Heart right ventricle (tissue), 16 donors: ENCODE measurements at regions not wholly inside any gene's neighbourhood (a gene's known extent, or its start where the extent isn't known, plus 50 kb on each side); places are given as distances from the start of the nearest gene placed in this dataset.

ENCODE experiments used
- ATAC-seq, 8 donors: fragments of 200-7000 bp; cut with Tn5 transposase; one replicate each; pipeline ENCODE4 v1.9.1; 2020; ENCODE audit warnings: mild to moderate bottlenecking in 8 of 8, moderate library complexity in 8 of 8, moderate number of reproducible peaks in 1 of 8
- DNase-seq, 2 donors: peaks; one replicate each; pipeline ENCODE4 v3.0.0-alpha.2; 2020
- H3K27ac ChIP-seq, 10 donors: fragments of 200-600 bp; sonication (generic) in 2 of 10; one replicate each; pipeline versions ENCODE4 v1.5.0 to v1.8.0; 2020 to 2022; ENCODE audit warnings: mild to moderate bottlenecking in 3 of 10
- H3K27me3 ChIP-seq, 7 donors: fragments of 200-600 bp; one replicate each; pipeline ENCODE4 v1.8.0; 2021 to 2022; ENCODE audit warnings: mild to moderate bottlenecking in 2 of 7
- H3K36me3 ChIP-seq, 9 donors: fragments of 200-600 bp; sonication (generic) in 1 of 9; one replicate each; pipeline versions ENCODE4 v1.5.0 to v1.8.0; 2020 to 2022; ENCODE audit warnings: mild to moderate bottlenecking in 2 of 9
- H3K4me1 ChIP-seq, 9 donors: fragments of 200-600 bp; sonication (generic) in 1 of 9; one replicate each; pipeline versions ENCODE4 v1.5.0 to v1.8.0; 2020 to 2022; ENCODE audit warnings: mild to moderate bottlenecking in 4 of 9
- H3K4me3 ChIP-seq, 10 donors: fragments of 200-600 bp; sonication (generic) in 2 of 10; one replicate each; pipeline versions ENCODE4 v1.5.0 to v1.8.0; 2020 to 2022; ENCODE audit warnings: mild to moderate bottlenecking in 7 of 10, moderate library complexity in 2 of 10
- H3K9me3 ChIP-seq, 11 donors: fragments of 200-600 bp in 10 of 11; sonication (generic) in 2 of 11; one replicate each; pipeline versions ENCODE4 v1.5.0 to v1.8.0; 2013 to 2022; ENCODE audit warnings: mild to moderate bottlenecking in 2 of 11, control low read depth in 1 of 11, moderate library complexity in 1 of 11
- WGBS, 2 donors: extraction: QIAGEN DNeasy Blood & Tissue Kit; methylation state at CpG; one replicate each; pipeline ENCODE4 v1.1.7; 2013; ENCODE audit warnings: inconsistent platforms in 1 of 2; 5-methylcytosine and 5-hydroxymethylcytosine counted together
- intact Hi-C, 10 donors: fragments of 100-400 bp; cut with DNase I; formaldehyde crosslinking; loops; one replicate each; pipeline versions ENCODE4 v1.11.1 to v1.14.2; 2022
- TF ChIP-seq, protein P1 (sequence below), 9 donors: fragments of 200-600 bp; sonication (generic) in 2 of 9; IDR thresholded peaks; one replicate each; pipeline versions ENCODE4 v1.5.0 to v1.8.0; 2021 to 2022; ENCODE audit warnings: antibody characterized with exemption in 9 of 9, mild to moderate bottlenecking in 5 of 9, moderate library complexity in 1 of 9
- donor health status: Arrhythmogenic right ventricular cardiomyopathy.
- donor health status: ischemic (EF 13 %, LVEDD 7.1; RV severe dilation, severe dysfunction).
- donor health status: healthy with polysubstance abuse.
- donor health status: DM: no; HTN: yes; CAD: no.
- donor health status: DM: no; HTN: no; CAD: no.
- donor health status: ischemic (EF 25% LVEDD 6.9; RV normal size, moderate dysfunction).
- donor health status: ischemic (EF 25% LVEDD 5.7; RV mildly dilated, moderate dysfunction).
- donor health status: healthy.
- donor health status: DM: yes; HTN: yes; CAD: no.
- donor health status: Ischemic cardiomyopathy.
- donor health status: ischemic (EF 35%, LVEDD 5.7; RV mildly dilated, moderate dysfunction).
- donor health status: nonischemic (EF 11% LVEDD 7.7; RV severe dilation, severe dysfunction).
- donor health status: DM: yes; HTN: yes; CAD: no.
- donor health status: PGD.
- donor health status: ischemic (EF 29% LVEDD 5.4; RV normal size, mild dysfunction).
- donor health status: nonischemic (EF 23%, LVEDD 6.1; RV moderate dilation, normal function).

DNA sequence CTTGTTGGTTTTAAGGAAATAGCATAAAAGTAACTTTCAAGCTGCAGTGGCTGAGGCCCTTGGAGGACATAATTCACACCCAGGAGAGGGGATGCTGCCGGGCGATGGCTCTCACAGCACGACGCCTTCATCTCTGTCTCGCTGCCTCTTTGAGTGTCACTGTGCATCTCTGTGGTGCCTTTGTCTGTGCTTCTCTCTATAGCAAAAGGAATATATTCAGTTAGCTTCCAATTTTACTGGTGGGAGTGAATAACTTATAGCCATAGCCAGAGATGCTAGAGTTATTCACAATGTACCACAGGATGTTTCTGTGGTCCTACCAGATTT is 276.7 kb downstream of the SYK start:
- H3K27ac ChIP-seq, result no peak overlapping the region
- no peaks in the 10 kb centered on the region for H3K9me3 ChIP-seq
- WGBS, 2 donors, result 92 to 95% methylated on average over 5 of the region's 5 CpGs
- H3K4me1 ChIP-seq, result peaks cover 0 to 9% (median 0%) of the 10 kb centered on the region in 9 donors
- TF ChIP-seq, protein P1, sequence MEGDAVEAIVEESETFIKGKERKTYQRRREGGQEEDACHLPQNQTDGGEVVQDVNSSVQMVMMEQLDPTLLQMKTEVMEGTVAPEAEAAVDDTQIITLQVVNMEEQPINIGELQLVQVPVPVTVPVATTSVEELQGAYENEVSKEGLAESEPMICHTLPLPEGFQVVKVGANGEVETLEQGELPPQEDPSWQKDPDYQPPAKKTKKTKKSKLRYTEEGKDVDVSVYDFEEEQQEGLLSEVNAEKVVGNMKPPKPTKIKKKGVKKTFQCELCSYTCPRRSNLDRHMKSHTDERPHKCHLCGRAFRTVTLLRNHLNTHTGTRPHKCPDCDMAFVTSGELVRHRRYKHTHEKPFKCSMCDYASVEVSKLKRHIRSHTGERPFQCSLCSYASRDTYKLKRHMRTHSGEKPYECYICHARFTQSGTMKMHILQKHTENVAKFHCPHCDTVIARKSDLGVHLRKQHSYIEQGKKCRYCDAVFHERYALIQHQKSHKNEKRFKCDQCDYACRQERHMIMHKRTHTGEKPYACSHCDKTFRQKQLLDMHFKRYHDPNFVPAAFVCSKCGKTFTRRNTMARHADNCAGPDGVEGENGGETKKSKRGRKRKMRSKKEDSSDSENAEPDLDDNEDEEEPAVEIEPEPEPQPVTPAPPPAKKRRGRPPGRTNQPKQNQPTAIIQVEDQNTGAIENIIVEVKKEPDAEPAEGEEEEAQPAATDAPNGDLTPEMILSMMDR (IDR thresholded peaks at IDR 0.05), result no peak
- no peak overlapping the region for H3K4me3 ChIP-seq
- intact Hi-C loops, result no loop called here
- no peak for DNase-seq
- no peaks in the 10 kb centered on the region for H3K36me3 ChIP-seq
- H3K27me3 ChIP-seq, result no peaks in the 10 kb centered on the region
- no peak for ATAC-seq

DNA sequence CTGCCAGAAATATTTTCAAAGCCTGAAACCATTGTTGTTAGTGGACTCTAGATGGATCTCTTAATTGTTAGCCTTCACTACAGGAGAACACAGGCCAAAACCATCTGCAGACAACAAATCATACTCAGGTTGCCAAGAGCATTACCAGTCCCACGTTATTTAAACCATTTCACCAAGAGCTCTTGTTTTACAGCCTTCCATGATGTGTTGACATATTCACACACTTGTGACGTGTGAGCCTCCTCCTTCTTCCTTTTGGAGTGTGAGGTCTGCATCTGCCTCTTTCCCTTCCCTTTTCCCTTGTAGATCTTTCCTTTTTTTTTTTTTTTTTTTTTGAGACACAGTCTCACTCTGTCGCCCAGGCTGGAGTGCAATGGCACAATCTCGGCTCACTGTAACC is 279.0 kb downstream of the AUH start:
- WGBS, 2 donors, result 75 to 78% methylated on average over 4 of the region's 4 CpGs
- H3K27me3 ChIP-seq, result no peaks in the 10 kb centered on the region

DNA sequence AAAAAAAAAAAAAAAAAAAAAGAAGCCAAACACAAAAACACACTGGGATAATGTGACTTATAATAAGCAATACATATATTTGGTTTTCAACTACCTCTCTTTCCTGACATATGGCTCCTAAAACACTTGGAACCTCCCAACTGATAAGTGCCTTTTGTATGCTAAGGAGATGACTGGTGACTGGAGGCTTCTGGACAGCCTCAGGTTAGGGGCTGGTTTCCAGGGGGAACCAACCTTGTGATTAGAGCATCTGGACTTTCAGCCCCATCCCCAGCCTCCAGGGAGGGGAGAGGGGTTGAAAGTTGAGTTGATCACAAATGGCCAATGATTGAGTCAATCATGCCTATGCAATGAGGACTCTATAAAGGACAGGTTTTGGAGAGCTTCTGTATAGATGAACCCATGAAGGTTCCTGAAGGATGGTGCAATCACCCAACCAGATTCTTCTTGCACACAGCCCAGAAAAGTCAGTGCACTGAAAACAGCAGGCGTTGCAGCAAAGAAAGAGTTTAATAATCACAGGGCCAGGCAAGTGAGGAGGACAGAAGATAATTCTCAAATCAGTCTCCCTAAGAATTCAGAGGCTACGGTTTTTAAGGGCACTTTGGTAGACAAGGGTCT is 276.7 kb downstream of the AUH start:
- 72 to 75% methylated on average over 2 of the region's 2 CpGs for WGBS, 2 donors
- Histone ChIP-seq H3K27ac (no peak overlapping the region), H3K36me3 (no peaks in the 10 kb centered on the region), H3K27me3 (no peaks in the 10 kb centered on the region), H3K4me1 (peaks cover 0 to 17% (median 0%) of the 10 kb centered on the region in 9 donors), H3K4me3 (no peak overlapping the region), H3K9me3 (peaks cover 0 to 4% (median 0%) of the 10 kb centered on the region in 11 donors)
- DNase-seq (no peak), ATAC-seq (no peak)
- TF ChIP-seq, protein P1 (IDR thresholded peaks at IDR 0.05), result no peak
- intact Hi-C loops, result loop anchor here in 5 of 10 donors (5.0 to 10.0 kb wide), 4 partner anchors 342 to 600 kb away; no protein-coding TSS in a partner anchor

More for the DNA sequence above, 279.0 kb downstream of the AUH start:
- DNase-seq (no peak), ATAC-seq (no peak)
- Histone ChIP-seq H3K36me3 (no peaks in the 10 kb centered on the region), H3K27ac (no peak overlapping the region), H3K9me3 (peaks cover 0 to 4% (median 0%) of the 10 kb centered on the region in 11 donors), H3K4me3 (no peak overlapping the region), H3K4me1 (peaks cover 0 to 17% (median 0%) of the 10 kb centered on the region in 9 donors)
- intact Hi-C loops, result loop anchor here in 2 of 10 donors (10.0 kb wide), 2 partner anchors 352 to 602 kb away; no protein-coding TSS in a partner anchor
- TF ChIP-seq, protein P1 (IDR thresholded peaks at IDR 0.05), result no peak

DNA sequence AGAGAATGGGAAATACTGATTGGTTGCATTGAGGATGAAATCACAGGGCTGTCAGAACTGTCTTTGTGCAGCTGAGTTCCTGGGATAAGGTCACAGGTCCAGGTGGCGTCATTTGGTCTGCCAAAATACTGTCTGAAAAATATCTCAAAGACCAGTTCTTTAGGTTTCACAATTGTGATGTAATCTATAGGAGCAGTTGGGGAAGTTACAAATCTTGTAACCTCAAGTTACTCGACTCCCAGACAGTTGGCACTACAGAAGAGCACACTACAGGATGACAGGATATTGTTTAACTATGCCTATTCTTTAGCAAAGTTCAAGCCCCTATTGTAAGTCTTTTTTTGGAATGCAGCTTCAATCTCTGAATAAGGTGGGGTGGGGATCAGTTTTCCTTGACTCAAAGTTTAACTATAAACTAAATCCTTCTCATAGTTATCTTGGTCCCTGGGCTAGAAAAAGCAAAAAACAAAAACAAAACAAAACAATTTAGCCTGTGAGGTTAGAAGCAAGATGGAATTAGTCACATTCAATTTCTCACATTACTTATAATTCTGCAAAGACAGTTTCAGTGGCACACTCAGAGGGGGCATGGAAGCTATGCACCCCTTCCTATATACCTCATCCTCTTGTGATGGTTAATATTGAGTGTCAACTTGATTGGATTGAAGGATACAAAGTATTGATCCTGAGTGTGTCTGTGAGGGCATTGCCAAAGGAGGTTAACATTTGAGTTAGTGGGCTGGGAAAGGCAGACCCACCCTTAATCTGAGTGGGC is 276.0 kb downstream of the AUH start:
- no peak overlapping the region for H3K4me3 ChIP-seq
- TF ChIP-seq, protein P1 (IDR thresholded peaks at IDR 0.05), result no peak
- ATAC-seq, result no peak
- intact Hi-C loops, result loop anchor here in 5 of 10 donors (5.0 to 10.0 kb wide), 4 partner anchors 342 to 599 kb away; no protein-coding TSS in a partner anchor
- no peak overlapping the region for H3K27ac ChIP-seq
- H3K36me3 ChIP-seq, result no peaks in the 10 kb centered on the region
- peaks cover 0 to 4% (median 0%) of the 10 kb centered on the region in 11 donors for H3K9me3 ChIP-seq
- H3K27me3 ChIP-seq, result no peaks in the 10 kb centered on the region
- H3K4me1 ChIP-seq, result peaks cover 0 to 17% (median 0%) of the 10 kb centered on the region in 9 donors
- DNase-seq, result no peak
- 25 to 46% methylated on average over 2 of the region's 2 CpGs for WGBS, 2 donors
